HK-2 (cell line): ENCODE measurements at regions not wholly inside any gene's neighbourhood (a gene's known extent, or its start where the extent isn't known, plus 50 kb on each side); places are given as distances from the start of the nearest gene placed in this dataset.
"Not testable (repeated sequence)": the region's sequence is repeated elsewhere in the genome, so short reads cannot be mapped to it uniquely, and the experiment has no call there.

Experiments used
- DNase-seq: peaks from one replicate; pipeline ENCODE4 v3.0.0-alpha.2; 2018; ENCODE audit not compliant: unreplicated experiment

DNA sequence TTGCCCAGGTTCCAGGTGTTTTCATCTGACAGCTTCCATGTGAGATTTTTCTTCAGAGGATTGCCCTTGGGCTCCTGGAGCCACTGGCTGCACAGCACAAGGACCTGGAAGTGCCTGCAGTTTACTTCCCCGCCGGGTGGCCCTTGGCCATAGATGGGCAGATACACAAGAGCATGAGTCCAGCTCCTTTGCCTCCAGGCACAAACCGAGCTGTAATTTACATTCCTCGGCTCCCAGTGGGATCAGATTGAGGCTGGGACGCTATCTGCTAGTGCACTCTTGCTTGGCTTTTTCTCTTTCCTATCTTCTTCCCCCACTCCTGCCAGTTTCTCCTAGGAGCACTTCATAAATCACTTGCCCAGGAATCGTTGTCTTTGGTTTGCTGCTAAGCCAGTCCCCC is 85.4 kb upstream of the RALY start:
- no peak for DNase-seq

GRCh38 chr20:33908868-33909267 is 84.8 kb upstream of the RALY start:
- no peak for DNase-seq

GRCh38 chr20:33909331-33909921 is 84.3 kb upstream of the RALY start:
- peak; percentile 51 for DNase-seq

- no peak for DNase-seq
Observed at GRCh38 chr20:33910056-33910455, 83.7 kb upstream of the RALY start.

DNA sequence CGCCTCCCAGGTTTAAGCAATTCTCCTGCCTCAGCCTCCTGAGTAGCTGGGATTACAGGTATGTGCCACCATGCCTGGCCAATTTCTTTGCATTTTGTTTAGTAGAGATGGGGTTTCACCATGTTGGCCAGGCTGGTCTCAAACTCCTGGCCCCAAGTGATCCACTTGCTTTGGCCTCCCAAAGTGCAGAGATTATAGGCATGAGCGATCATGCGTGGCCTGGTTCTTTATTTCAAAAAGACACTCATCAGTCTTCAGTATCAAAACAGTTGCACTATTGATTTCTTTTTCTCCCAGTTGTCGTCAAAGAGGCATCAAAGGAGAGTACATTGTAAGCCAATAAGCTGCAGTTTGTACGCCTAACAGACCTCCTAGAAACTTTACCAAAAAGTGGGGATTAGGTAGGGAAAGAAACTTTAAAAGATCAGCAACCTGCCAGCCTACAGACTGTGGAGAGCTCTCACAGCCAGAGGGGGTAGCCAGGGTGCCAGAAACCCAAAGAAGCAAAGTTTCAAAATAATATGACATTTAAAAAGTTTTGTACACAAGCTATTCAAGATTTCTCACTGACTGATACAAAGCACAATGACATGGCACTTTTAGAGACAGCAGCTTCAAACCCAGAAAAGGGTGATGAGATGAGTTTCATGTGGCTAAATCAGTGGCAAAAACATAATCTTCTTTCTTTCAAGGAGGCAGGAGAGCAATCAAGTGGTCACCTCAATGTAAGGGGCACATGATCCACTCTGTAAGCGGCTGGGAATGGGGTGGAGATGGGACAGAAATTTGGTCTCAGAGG is 83.0 kb upstream of the RALY start:
- peak; percentile 26 for DNase-seq

DNA sequence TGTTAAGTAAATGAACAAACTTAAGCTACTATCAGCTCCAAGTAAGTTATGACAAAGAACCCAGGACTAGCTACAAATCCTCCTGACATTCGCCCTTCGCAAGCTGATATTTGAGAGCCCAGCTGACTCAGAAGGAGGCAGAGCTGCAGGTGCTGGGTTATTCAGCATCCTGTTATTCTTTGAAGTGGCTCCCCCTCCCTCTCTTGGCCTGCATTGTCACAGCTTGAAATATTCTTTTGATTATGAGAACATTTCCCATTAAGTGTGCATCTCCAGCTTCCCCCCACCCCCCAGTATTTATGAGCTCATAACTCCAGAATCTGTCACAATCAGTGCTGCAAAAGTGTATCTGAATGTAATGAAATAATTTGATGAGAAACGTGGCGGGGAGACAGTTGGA is 78.8 kb upstream of the RALY start:
- peak; percentile 32 for DNase-seq

- DNase-seq = peak; percentile 32
Observed at GRCh38 chr20:33915726-33916331, 77.9 kb upstream of the RALY start.

- no peak for DNase-seq
Observed at GRCh38 chr20:33916768-33917167, 76.9 kb upstream of the RALY start.

- no peak for DNase-seq
Observed at GRCh38 chr20:33917831-33918525, 75.7 kb upstream of the RALY start.

DNA sequence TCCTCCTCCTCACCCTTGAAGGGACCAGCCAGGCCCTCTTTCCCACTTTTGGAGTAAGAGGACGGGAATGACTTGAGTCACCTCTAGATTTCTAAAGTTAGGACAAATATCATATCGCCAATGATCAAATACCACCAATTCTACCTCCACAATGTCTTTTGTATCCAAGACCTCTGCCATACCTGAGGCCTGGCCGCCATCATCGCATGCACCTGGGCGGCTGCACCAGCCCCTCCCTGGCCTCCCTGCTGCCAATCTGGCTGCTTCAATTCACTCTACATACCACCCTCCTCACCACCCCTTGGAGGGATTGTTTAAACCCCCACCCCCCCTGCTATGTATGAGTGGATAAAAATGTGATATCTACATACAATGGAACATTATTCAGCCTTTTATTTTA is 75.0 kb upstream of the RALY start:
- DNase-seq = no peak

DNA sequence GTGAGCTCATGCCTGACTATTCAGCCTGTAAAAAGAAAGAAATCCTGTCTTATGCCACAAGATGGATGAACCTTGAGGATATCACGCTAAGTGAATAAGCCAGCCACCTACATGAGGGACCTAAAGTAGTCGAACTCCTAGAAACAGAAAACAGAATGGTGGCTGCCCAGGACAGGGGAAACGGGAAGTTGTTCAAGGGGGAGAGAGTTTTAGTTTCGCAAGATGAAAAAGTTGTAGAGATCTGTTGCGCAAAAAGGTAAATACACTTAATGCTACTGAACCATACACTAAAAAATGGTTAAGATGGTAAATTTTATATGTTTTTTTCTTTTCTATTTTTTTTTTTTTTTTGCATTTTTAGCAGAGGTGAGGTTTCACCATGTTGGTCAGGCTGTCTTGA is 74.1 kb upstream of the RALY start:
- no peak for DNase-seq

GRCh38 chr20:33922224-33922623 is 71.5 kb upstream of the RALY start:
- DNase-seq = no peak

- no peak for DNase-seq
Observed at GRCh38 chr20:33923740-33924139, 70.0 kb upstream of the RALY start.

- no peak for DNase-seq
Observed at GRCh38 chr20:33925867-33926266, 67.8 kb upstream of the RALY start.

DNA sequence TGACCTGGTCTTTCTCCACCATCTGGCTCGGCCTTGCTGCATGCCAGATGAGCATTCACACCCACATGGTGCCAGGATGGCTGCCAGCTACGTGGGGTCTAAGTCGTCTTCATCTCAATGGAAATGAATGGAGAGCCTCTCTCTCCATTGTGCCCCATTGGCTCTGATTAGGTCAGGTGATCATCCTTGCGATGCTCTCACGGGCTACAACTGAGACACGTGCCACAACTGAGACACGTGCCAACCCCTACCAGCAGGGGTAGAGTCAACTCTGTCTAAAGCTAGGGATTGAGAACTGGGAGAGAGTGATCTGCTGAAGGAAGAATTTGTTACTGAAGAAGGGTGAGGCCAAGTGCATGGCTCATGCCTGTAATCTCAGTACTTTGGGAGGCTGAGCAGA is 67.3 kb upstream of the RALY start:
- no peak for DNase-seq

DNA sequence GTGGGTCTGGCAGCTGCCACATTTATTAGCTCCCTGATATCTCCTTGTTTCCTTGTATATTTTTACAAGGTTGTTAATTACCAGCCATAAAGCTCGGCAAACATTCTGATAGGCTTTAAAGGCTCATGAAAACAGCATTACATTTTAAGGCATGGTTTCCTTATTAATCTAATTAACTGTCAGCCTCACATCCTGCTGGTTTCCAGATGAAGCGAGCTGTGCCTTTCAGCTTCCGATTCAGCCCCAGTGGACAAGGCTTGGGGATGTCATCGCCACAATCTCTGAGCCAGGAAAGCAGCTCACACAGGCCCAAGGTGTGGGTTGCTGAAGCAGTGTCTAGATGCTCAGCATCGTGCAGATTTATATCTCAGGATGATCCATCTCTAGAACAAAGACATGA is 66.0 kb upstream of the RALY start:
- no peak for DNase-seq

- no peak for DNase-seq
Observed at GRCh38 chr20:33929917-33930316, 63.8 kb upstream of the RALY start.

- DNase-seq = peak; percentile 30
Observed at GRCh38 chr20:33933469-33933909, 60.2 kb upstream of the RALY start.

DNA sequence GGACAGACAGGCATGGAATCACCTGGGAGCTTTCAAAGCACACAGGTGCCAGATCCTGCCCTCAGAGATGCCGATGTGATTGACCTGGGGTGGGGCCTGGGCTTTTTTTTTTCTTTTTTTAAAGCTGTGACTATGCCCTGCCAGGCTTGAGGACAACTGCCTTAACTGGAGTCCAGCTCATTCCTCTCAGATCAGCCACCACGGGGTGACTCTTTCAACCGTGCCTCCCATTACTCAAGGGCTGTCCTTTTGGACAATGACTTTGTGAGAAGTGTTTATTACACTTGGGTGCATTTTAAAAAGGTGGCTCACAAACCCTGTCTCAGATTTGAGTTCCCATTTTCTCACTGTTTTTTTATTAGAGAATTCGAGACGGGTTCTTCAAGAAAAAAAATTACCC is 57.1 kb upstream of the RALY start:
- no peak for DNase-seq

- DNase-seq = not testable (repeated sequence)
Observed at GRCh38 chr20:33939031-33939430, 54.7 kb upstream of the RALY start.

GRCh38 chr20:33940666-33941065 is 53.0 kb upstream of the RALY start:
- DNase-seq = no peak
